H9 (cell line): ENCODE measurements at regions not wholly inside any gene's neighbourhood (a gene's known extent, or its start where the extent isn't known, plus 50 kb on each side); places are given as distances from the start of the nearest gene placed in this dataset.

Source experiments
- DNase-seq: peaks from one replicate; pipeline ENCODE4 v3.0.0-alpha.2; 2017
- H2AFZ ChIP-seq: one replicate; pipeline ENCODE4 v1.6.1; 2013; ENCODE audit warnings: mild to moderate bottlenecking, low read length, control low read depth, moderate library complexity
- H2AK5ac ChIP-seq: 2 replicates; pipeline ENCODE4 v1.6.1; 2013; ENCODE audit warnings: low read length, control low read depth, mixed read lengths; ENCODE audit not compliant: insufficient read length
- H2BK120ac ChIP-seq: one replicate; pipeline ENCODE4 v1.6.1; 2013; ENCODE audit warnings: low read depth, mild to moderate bottlenecking, low read length, control low read depth, inconsistent platforms; ENCODE audit not compliant: poor library complexity, severe bottlenecking
- H2BK12ac ChIP-seq: 2 replicates; pipeline ENCODE4 v1.6.1; 2013; ENCODE audit warnings: low read length, control low read depth, mixed read lengths, low read depth; ENCODE audit not compliant: insufficient read length
- H2BK15ac ChIP-seq: 2 replicates; pipeline ENCODE4 v1.6.1; 2013; ENCODE audit warnings: low read depth, low read length, control low read depth
- H2BK20ac ChIP-seq: one replicate; pipeline ENCODE4 v1.6.1; 2013; ENCODE audit warnings: low read depth, mild to moderate bottlenecking, low read length, control low read depth, inconsistent platforms; ENCODE audit not compliant: poor library complexity, severe bottlenecking
- H2BK5ac ChIP-seq: 2 replicates; pipeline ENCODE4 v1.6.1; 2013; ENCODE audit warnings: low read length, control low read depth, mixed read lengths; ENCODE audit not compliant: insufficient read length
- H3K14ac ChIP-seq: 2 replicates; pipeline ENCODE4 v1.6.1; 2013; ENCODE audit warnings: low read length, control low read depth; ENCODE audit not compliant: insufficient read depth
- H3K18ac ChIP-seq: 2 replicates; pipeline ENCODE4 v1.6.1; 2013; ENCODE audit warnings: low read depth, mild to moderate bottlenecking, mixed read lengths, low read length, control low read depth; ENCODE audit not compliant: insufficient read length
- H3K23ac ChIP-seq: 2 replicates; pipeline ENCODE4 v1.6.1; 2013; ENCODE audit warnings: low read length, control low read depth, mixed read lengths, low read depth; ENCODE audit not compliant: insufficient read length
- H3K23me2 ChIP-seq: 2 replicates; pipeline ENCODE4 v1.6.1; 2013; ENCODE audit warnings: low read depth, mild to moderate bottlenecking, mixed read lengths, low read length, control low read depth; ENCODE audit not compliant: insufficient read length, poor library complexity, severe bottlenecking
- H3K27ac ChIP-seq: 2 replicates; pipeline ENCODE4 v1.5.1; 2013; ENCODE audit warnings: low read length, control low read depth, mixed read lengths, low read depth; ENCODE audit not compliant: insufficient read length
- H3K27me3 ChIP-seq: 2 replicates; pipeline ENCODE4 v1.6.1; 2013; ENCODE audit warnings: low read length, control low read depth, inconsistent platforms; ENCODE audit not compliant: insufficient read depth
- H3K4ac ChIP-seq: 2 replicates; pipeline ENCODE4 v1.6.1; 2013; ENCODE audit warnings: low read depth, mild to moderate bottlenecking, control low read depth, inconsistent platforms, low read length, moderate library complexity
- H3K4me1 ChIP-seq: 2 replicates; pipeline ENCODE4 v1.6.1; 2013; ENCODE audit warnings: low read length, control low read depth, inconsistent platforms; ENCODE audit not compliant: insufficient read depth
- H3K4me2 ChIP-seq: 2 replicates; pipeline ENCODE4 v1.6.1; 2013; ENCODE audit warnings: low read length, control low read depth, mixed read lengths; ENCODE audit not compliant: insufficient read length, insufficient read depth
- H3K56ac ChIP-seq: 2 replicates; pipeline ENCODE4 v1.6.1; 2013; ENCODE audit warnings: low read depth, mild to moderate bottlenecking, mixed read lengths, low read length, control low read depth; ENCODE audit not compliant: insufficient read length
- H3K79me1 ChIP-seq: 2 replicates; pipeline ENCODE4 v1.6.1; 2013; ENCODE audit warnings: low read depth, mild to moderate bottlenecking, moderate library complexity, low read length, control low read depth, inconsistent platforms; ENCODE audit not compliant: insufficient read depth, poor library complexity, severe bottlenecking
- H3K79me2 ChIP-seq: 2 replicates; pipeline ENCODE4 v1.6.1; 2013; ENCODE audit warnings: low read length, control low read depth, inconsistent platforms; ENCODE audit not compliant: insufficient read depth
- H3K9ac ChIP-seq: 2 replicates; pipeline ENCODE4 v1.6.1; 2013; ENCODE audit warnings: low read length, control low read depth, mixed read lengths; ENCODE audit not compliant: insufficient read length; ENCODE audit errors: extremely low read depth
- H3K9me3 ChIP-seq: one replicate; pipeline ENCODE4 v1.6.1; 2013; ENCODE audit warnings: low read depth, low read length, inconsistent platforms; ENCODE audit not compliant: control insufficient read depth
- H3T11ph ChIP-seq: one replicate; pipeline ENCODE4 v1.6.1; 2013; ENCODE audit warnings: mild to moderate bottlenecking, low read length, control low read depth, inconsistent platforms
- H4K20me1 ChIP-seq: one replicate; pipeline ENCODE4 v1.6.1; 2013; ENCODE audit not compliant: control insufficient read depth, insufficient read length, insufficient read depth
- H4K5ac ChIP-seq: 2 replicates; pipeline ENCODE4 v1.6.1; 2013; ENCODE audit warnings: low read depth, mild to moderate bottlenecking, mixed read lengths, low read length, control low read depth; ENCODE audit not compliant: insufficient read length
- H4K8ac ChIP-seq: replicated peaks from 2 replicates; pipeline ENCODE4 v1.6.1; 2013; ENCODE audit warnings: low read length, control low read depth, mixed read lengths, low read depth; ENCODE audit not compliant: insufficient read length
- H4K91ac ChIP-seq: 2 replicates; pipeline ENCODE4 v1.6.1; 2013; ENCODE audit warnings: low read depth, mild to moderate bottlenecking, moderate library complexity, mixed read lengths, low read length, control low read depth; ENCODE audit not compliant: insufficient read length
- H3K27ac Mint-ChIP-seq, 3 experiments: 2 replicates in 2 of 3; 3 replicates in 1 of 3; pipeline ENCODE4 v1.8.0; 2020 to 2021; ENCODE audit warnings: mixed read lengths in 3 of 3, mild to moderate bottlenecking in 1 of 3, moderate library complexity in 1 of 3
- H3K27me3 Mint-ChIP-seq: 2 replicates; pipeline ENCODE4 v1.8.0; 2021; ENCODE audit warnings: low read depth, mild to moderate bottlenecking, moderate library complexity, mixed read lengths
- H3K36me3 Mint-ChIP-seq, 3 experiments: 2 replicates in 2 of 3; 3 replicates in 1 of 3; pipeline ENCODE4 v1.8.0; 2020 to 2021; ENCODE audit warnings: low read depth in 3 of 3, mixed read lengths in 3 of 3; ENCODE audit not compliant: insufficient read depth in 1 of 3
- H3K4me1 Mint-ChIP-seq, 2 experiments: 2 replicates each; pipeline ENCODE4 v1.8.0; 2020; ENCODE audit warnings: mixed read lengths in 2 of 2
- H3K4me3 Mint-ChIP-seq, 2 experiments: 2 replicates in 1 of 2; 3 replicates in 1 of 2; pipeline ENCODE4 v1.8.0; 2020 to 2021; ENCODE audit warnings: mild to moderate bottlenecking in 2 of 2, mixed read lengths in 2 of 2, moderate library complexity in 1 of 2
- H3K9me3 Mint-ChIP-seq, 2 experiments: 2 replicates in 1 of 2; 3 replicates in 1 of 2; pipeline ENCODE4 v1.8.0; 2020; ENCODE audit warnings: mild to moderate bottlenecking in 2 of 2, mixed read lengths in 2 of 2, moderate library complexity in 1 of 2
- CTCF ChIP-seq: fragments of 200-600 bp; sonication (generic); conservative IDR thresholded peaks from 3 replicates; pipeline ENCODE4 v1.8.0; 2021; ENCODE audit warnings: antibody characterized with exemption, mild to moderate bottlenecking
- WGBS: extraction: QIAGEN DNeasy Blood & Tissue Kit; methylation state at CpG from one replicate; pipeline ENCODE4 v1.1.7; 2013; ENCODE audit warnings: missing lambda C conversion rate, low lambda C conversion rate, mixed read lengths; ENCODE audit not compliant: insufficient read length; ENCODE audit errors: extremely low coverage; 5-methylcytosine and 5-hydroxymethylcytosine counted together

GRCh38 chr19:57031106-57031505, 88.7 kb upstream of the USP29 start:
- no peak overlapping the region for H3K4me3 Mint-ChIP-seq

More at GRCh38 chr19:57031106-57031505, 88.7 kb upstream of the USP29 start:
- H3K36me3 Mint-ChIP-seq, result peaks cover 5 to 40% (median 13%) of the 10 kb centered on the region in 3 experiments; a peak in 5 of 7 replicates
- H3K4me1 ChIP-seq, result no peaks in the 10 kb centered on the region
- no peak overlapping the region for H2AK5ac ChIP-seq
- TF ChIP-seq CTCF, result no peak
- H4K20me1 ChIP-seq, result no peaks in the 10 kb centered on the region
- no peak overlapping the region for H3K27ac ChIP-seq
- H3K9me3 ChIP-seq, result peaks cover 80% of the 10 kb centered on the region
- no peak overlapping the region for H3K18ac ChIP-seq
- no peak overlapping the region for H3K23ac ChIP-seq
- no peak overlapping the region for H3K4me2 ChIP-seq
- H3K56ac ChIP-seq, result no peak overlapping the region
- no peak overlapping the region for H3K14ac ChIP-seq
- H3K27ac Mint-ChIP-seq, result no peak overlapping the region
- no peak overlapping the region for H2BK120ac ChIP-seq
- no peak overlapping the region for H2BK20ac ChIP-seq
- no peaks in the 10 kb centered on the region for H3K4me1 Mint-ChIP-seq
- H3K79me2 ChIP-seq, result no peaks in the 10 kb centered on the region
- no peak overlapping the region for H2BK5ac ChIP-seq
- no peaks in the 10 kb centered on the region for H3K27me3 Mint-ChIP-seq
- no peak overlapping the region for H2BK15ac ChIP-seq
- no peaks in the 10 kb centered on the region for H3K27me3 ChIP-seq
- DNase-seq, result no peak
- H4K91ac ChIP-seq, result no peak overlapping the region
- no peak overlapping the region for H2AFZ ChIP-seq
- H3K9ac ChIP-seq, result no peak overlapping the region
- H3K9me3 Mint-ChIP-seq, result peaks cover 92% of the 10 kb centered on the region in 2 experiments
- no peak overlapping the region for H2BK12ac ChIP-seq
- no peaks in the 10 kb centered on the region for H3K23me2 ChIP-seq
- H3T11ph ChIP-seq, result no peak overlapping the region
- no peaks in the 10 kb centered on the region for H3K79me1 ChIP-seq
- H3K4ac ChIP-seq, result no peak overlapping the region
- no peak overlapping the region for H4K8ac ChIP-seq
- H4K5ac ChIP-seq, result no peak overlapping the region
- WGBS, result no CpG with 5 or more reads among the region's 12 CpGs
